ENCODE measurements at regions not wholly inside any gene's neighbourhood (a gene's known extent, or its start where the extent isn't known, plus 50 kb on each side); places are given as distances from the start of the nearest gene placed in this dataset.

DNA sequence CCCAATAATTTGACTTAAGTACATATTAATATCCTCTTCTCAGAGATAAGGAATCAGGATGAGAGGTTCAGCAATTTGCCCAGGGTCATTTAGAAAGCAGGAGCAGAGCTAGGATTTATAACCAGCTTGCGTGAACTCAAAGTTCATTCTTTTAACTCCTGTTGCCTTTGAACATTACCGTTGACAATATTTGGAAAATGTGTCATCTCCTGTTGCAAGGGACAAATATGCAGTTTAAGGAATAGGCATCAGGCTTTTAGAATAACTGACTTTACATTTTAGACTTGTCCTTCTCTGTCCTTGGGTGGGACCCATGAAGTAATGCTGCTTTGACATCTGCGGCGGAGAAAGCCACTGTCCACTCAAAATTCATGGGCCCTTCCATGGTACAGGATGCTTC, 252.2 kb upstream of the RGMA start:
- TF ChIP-seq CTCF (IDR thresholded peaks at IDR 0.05; ENCODE audit: insufficient read depth, low read depth, low read length) = no peak
- TF ChIP-seq EZH2 (IDR thresholded peaks at IDR 0.05; ENCODE audit: insufficient read depth, low read length) = no peak
